ENCODE measurements at regions not wholly inside any gene's neighbourhood (a gene's known extent, or its start where the extent isn't known, plus 50 kb on each side); places are given as distances from the start of the nearest gene placed in this dataset.

DNA sequence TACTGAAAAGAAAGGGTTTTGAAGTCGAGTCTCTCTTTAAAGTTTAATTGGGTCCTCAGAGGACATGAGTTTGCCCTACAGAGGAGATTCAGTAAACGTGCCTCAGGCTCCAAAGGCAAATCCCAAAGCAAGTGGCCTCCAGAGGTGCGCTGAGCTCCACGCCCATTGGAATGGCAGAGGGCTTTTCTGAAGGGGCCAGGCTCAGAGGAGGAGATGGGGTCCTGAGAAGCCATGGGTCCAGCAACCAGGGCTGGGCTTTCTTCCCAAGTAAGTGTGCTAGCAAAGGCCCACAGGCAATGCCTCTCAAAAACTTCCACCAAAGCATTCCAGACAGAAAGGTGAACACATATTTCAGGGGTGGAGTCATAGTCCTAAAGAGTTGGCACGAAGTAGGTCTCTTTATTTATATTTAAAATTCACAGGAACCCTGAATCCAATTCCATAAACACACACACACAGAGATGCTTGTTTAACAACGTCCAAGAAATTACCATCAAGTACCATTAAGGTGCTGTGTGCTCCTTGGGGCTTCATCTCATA is 93.0 kb upstream of the SH3BP4 start:
- TF ChIP-seq MAX (IDR thresholded peaks at IDR 0.05) (no peak), TAF1 (IDR thresholded peaks at IDR 0.05; ENCODE audit: low read depth) (no peak), EP300 (IDR thresholded peaks at IDR 0.05; ENCODE audit: borderline replicate concordance) (no peak), FOXM1 (IDR thresholded peaks at IDR 0.05; ENCODE audit: borderline replicate concordance, low read depth) (no peak), TCF12 (IDR thresholded peaks at IDR 0.05; ENCODE audit: low read depth) (no peak), YY1 (IDR thresholded peaks at IDR 0.05; ENCODE audit: low read depth) (no peak), EGR1 (IDR thresholded peaks at IDR 0.05) (no peak), ZBTB7A (IDR thresholded peaks at IDR 0.05; ENCODE audit: low read depth) (no peak), CREB1 (IDR thresholded peaks at IDR 0.05; ENCODE audit: low read depth) (no peak)
